Neural crest cell (in vitro differentiated cells): ENCODE measurements at regions not wholly inside any gene's neighbourhood (a gene's known extent, or its start where the extent isn't known, plus 50 kb on each side); places are given as distances from the start of the nearest gene placed in this dataset.
"Not testable (repeated sequence)": the region's sequence is repeated elsewhere in the genome, so short reads cannot be mapped to it uniquely, and the experiment has no call there.

ENCODE experiments used
- DNase-seq: peaks from one replicate; pipeline ENCODE4 v3.0.0; 2021; ENCODE audit warnings: low read depth, mixed read lengths, low spot score
- H3K27ac Mint-ChIP-seq: one replicate; pipeline ENCODE4 v1.8.0; 2021; ENCODE audit warnings: mild to moderate bottlenecking, mixed read lengths; ENCODE audit not compliant: unreplicated experiment
- H3K27me3 Mint-ChIP-seq: 2 replicates; pipeline ENCODE4 v1.8.0; 2021; ENCODE audit warnings: low read depth, mild to moderate bottlenecking, mixed read lengths
- H3K36me3 Mint-ChIP-seq: 2 replicates; pipeline ENCODE4 v1.8.0; 2021; ENCODE audit warnings: low read depth, mild to moderate bottlenecking, mixed read lengths
- H3K4me1 Mint-ChIP-seq: 2 replicates; pipeline ENCODE4 v1.8.0; 2021; ENCODE audit warnings: mixed read lengths
- H3K4me3 Mint-ChIP-seq: one replicate; pipeline ENCODE4 v1.8.0; 2021; ENCODE audit warnings: mild to moderate bottlenecking, mixed read lengths
- H3K9me3 Mint-ChIP-seq: 2 replicates; pipeline ENCODE4 v1.8.0; 2021; ENCODE audit warnings: mixed read lengths
- CTCF ChIP-seq: fragments of 200-600 bp; sonication (generic); conservative IDR thresholded peaks from 2 replicates; pipeline ENCODE4 v1.5.0; 2021; ENCODE audit warnings: antibody characterized with exemption, mild to moderate bottlenecking

GRCh38 chr6:15935661-15936060 lies 193.2 kb upstream of the MYLIP start:
- no peaks in the 10 kb centered on the region for H3K4me1 Mint-ChIP-seq
- DNase-seq, result no peak
- no peaks in the 10 kb centered on the region for H3K27me3 Mint-ChIP-seq
- TF ChIP-seq CTCF, result no peak
- H3K4me3 Mint-ChIP-seq, result no peak overlapping the region
- peaks cover 3% of the 10 kb centered on the region for H3K9me3 Mint-ChIP-seq
- H3K36me3 Mint-ChIP-seq, result peaks cover 2% of the 10 kb centered on the region
- no peak overlapping the region for H3K27ac Mint-ChIP-seq

GRCh38 chr6:15931697-15932096 lies 197.2 kb upstream of the MYLIP start:
- H3K36me3 Mint-ChIP-seq, result not testable (repeated sequence)

DNA sequence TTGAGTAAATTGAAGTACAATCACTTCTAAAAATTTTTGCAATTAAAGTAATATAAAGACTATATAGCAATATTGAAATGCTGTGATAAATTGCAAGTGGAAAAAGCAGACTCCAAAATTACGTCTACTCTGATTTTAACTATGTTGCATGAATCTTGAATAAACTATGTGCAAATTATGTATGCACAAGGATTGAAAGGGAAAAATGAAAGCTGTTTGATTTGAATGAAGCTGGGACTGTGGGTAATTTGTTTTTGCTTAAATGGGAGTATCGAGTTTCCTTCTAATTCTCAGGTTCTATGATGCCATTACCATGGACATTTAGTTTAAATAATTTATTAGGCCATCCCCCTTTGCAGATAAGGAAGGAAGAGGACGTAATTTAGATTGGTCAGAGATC lies 198.7 kb upstream of the MYLIP start:
- H3K4me1 Mint-ChIP-seq, result no peaks in the 10 kb centered on the region
- H3K36me3 Mint-ChIP-seq, result peaks cover 2% of the 10 kb centered on the region
- no peak overlapping the region for H3K4me3 Mint-ChIP-seq
- TF ChIP-seq CTCF, result no peak
- no peak for DNase-seq
- no peak overlapping the region for H3K27ac Mint-ChIP-seq
- H3K27me3 Mint-ChIP-seq, result no peaks in the 10 kb centered on the region
- H3K9me3 Mint-ChIP-seq, result peaks cover 2% of the 10 kb centered on the region

More at GRCh38 chr6:15931697-15932096, 197.2 kb upstream of the MYLIP start:
- H3K4me3 Mint-ChIP-seq, DNase-seq, H3K27ac Mint-ChIP-seq, H3K27me3 Mint-ChIP-seq, H3K9me3 Mint-ChIP-seq, H3K4me1 Mint-ChIP-seq: not testable (repeated sequence)

GRCh38 chr6:15929685-15930084 lies 199.2 kb upstream of the MYLIP start:
- Mint-ChIP-seq H3K4me3 (no peak overlapping the region), H3K4me1 (no peaks in the 10 kb centered on the region), H3K36me3 (peaks cover 2% of the 10 kb centered on the region), H3K27ac (no peak overlapping the region), H3K27me3 (no peaks in the 10 kb centered on the region), H3K9me3 (peaks cover 2% of the 10 kb centered on the region)
- no peak for TF ChIP-seq CTCF
- no peak for DNase-seq

DNA sequence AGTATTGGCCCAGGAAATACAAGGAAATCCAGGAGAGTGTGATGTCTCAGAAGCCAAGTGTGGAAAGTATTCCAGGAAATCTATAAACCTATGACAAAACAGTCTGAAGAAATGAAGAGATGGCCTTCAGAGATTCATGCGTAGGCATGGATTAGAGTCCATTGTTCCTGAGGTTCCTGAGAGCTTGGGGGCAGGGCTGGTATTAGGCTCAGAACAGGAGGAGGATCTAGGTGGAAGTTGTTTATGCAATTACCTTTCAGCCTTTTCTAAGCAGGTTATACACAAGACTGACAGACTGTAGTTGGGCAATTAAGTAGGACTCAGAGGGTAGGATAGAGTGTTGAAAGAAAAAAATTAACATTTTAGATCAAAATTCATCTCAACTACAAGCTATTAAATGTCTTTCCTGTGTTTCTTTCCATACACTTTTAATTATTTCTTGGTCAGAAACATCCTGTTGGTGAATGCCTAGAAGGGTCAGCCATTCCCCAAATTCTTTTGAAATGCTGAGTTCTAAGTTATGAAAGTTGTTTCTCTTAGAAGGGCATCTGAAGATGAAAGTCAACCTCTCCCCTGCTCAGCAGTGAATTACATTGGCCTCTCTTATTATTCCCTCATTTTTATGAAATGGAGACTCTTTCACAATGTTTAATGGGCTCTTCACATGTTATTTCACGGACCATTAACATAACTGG lies 201.2 kb upstream of the MYLIP start:
- no peak overlapping the region for H3K4me3 Mint-ChIP-seq
- H3K27ac Mint-ChIP-seq, result no peak overlapping the region
- peaks cover 2% of the 10 kb centered on the region for H3K36me3 Mint-ChIP-seq
- H3K4me1 Mint-ChIP-seq, result no peaks in the 10 kb centered on the region
- TF ChIP-seq CTCF, result no peak
- no peak for DNase-seq
- peaks cover 4% of the 10 kb centered on the region for H3K9me3 Mint-ChIP-seq
- no peaks in the 10 kb centered on the region for H3K27me3 Mint-ChIP-seq

GRCh38 chr6:15926256-15926655 lies 202.6 kb upstream of the MYLIP start:
- H3K9me3 Mint-ChIP-seq, result peaks cover 4% of the 10 kb centered on the region
- no peaks in the 10 kb centered on the region for H3K27me3 Mint-ChIP-seq
- no peak for TF ChIP-seq CTCF
- no peak overlapping the region for H3K27ac Mint-ChIP-seq
- H3K4me1 Mint-ChIP-seq, result no peaks in the 10 kb centered on the region
- no peak for DNase-seq
- H3K4me3 Mint-ChIP-seq, result no peak overlapping the region
- H3K36me3 Mint-ChIP-seq, result peaks cover under 1% of the 10 kb centered on the region
